Superior temporal gyrus (tissue), 1 donor: ENCODE measurements at regions not wholly inside any gene's neighbourhood (a gene's known extent, or its start where the extent isn't known, plus 50 kb on each side); places are given as distances from the start of the nearest gene placed in this dataset.

Source experiments
- DNase-seq: peaks from one replicate; pipeline ENCODE4 v3.0.0-alpha.2; 2016; ENCODE audit errors: extremely low spot score

DNA sequence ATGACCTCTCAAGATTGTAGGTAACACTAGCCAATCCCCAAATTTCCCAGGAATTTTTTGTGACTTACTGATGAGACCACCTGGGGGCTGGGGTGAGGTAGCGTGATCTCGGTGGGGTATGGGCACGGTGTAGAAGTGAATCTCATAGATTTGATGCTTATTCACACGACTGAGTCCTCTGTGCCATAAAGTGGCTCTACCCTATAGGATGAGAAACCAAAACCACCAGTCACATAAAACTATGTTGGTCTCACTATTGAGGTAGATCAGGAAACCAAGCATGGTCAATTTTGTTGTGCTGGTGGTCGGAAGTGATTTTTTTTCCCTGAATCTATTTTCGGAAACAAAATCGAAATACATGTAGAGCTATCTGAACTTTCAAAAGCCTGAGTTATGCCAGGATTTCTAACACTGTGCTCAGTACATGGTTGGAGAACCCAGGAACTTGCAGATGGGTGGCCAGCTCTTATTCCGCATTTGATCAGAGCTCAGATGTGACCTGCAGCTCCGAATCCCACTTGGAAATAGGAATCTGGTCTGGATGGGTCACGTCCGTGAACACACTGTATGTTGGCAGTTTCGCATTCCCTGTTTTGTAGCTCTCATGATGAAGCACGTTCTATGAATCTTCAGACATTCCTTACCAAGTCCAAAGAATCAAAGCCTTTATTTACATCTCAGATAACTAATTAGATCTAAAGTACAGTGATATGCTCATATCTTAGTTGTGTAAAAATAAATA lies 261.5 kb downstream of the KLF6 start:
- no peak for DNase-seq

DNA sequence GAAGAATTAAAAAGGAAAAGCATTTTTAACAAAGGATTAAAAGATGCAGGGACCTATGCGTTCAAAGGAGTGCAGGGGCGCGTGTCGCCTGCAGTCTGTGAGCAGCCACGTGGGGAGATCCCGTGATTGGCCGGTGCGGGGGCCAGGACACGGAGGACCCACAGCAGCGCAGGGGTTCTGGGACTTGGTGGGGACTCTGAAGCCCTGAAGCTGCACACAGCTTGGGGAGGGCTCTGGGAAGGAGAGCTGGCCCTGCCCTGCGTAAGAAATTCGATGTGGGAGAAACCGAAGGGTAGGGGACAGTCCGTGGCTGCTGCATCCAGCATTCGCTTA lies 268.1 kb downstream of the KLF6 start:
- no peak for DNase-seq

DNA sequence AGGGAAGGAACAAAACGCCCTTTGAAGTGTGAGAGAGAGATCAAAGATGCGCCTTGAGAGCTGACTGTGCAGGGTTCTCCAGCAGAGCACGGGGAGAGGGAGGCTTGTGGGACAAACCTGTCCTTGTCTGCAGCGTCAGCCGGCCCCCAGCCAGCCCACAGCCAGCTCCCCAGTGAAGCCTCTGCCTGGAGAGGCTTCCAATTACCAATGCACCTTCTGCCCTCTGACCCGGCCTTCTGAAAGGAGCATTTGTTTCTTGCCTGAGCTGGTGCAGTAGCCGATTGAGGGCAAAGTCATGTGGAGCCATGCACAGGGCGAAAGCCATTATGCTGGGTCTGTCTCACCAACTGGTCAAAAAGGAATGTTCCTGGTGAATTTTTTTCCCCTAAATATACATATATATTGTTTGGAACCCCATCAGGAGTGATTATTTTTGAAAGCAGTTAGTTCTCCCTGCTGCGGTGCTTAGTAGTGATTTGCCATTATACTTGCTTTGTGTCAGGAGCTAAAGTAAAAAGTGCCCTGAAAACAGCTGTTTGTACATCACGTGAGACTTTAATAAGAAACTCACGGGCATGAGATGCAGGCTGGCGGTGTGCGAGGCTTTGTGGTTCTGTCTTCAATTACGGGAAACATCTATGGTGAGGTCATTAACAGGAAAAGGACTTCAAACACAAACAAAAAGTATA lies 268.6 kb downstream of the KLF6 start:
- DNase-seq: no peak

DNA sequence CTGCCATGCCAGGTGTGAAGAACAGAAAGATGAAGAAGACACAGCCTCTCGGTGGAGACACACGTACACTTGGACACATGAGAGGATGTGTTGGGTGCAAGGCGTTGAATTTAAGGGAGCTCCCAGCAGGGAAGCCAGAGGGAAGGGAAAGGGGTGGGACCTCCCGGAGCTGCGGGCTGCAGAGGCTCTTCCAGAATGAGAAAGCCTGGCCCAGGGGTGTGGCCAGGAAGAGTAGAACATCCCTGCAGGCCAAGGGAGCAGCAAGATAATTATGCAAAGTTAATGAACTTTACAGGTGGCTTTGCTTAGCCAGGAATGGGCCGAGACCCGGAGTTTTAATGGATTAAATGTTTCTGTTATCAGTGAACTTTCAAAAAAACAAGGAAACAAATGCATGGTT lies 270.3 kb downstream of the KLF6 start:
- DNase-seq: no peak

DNA sequence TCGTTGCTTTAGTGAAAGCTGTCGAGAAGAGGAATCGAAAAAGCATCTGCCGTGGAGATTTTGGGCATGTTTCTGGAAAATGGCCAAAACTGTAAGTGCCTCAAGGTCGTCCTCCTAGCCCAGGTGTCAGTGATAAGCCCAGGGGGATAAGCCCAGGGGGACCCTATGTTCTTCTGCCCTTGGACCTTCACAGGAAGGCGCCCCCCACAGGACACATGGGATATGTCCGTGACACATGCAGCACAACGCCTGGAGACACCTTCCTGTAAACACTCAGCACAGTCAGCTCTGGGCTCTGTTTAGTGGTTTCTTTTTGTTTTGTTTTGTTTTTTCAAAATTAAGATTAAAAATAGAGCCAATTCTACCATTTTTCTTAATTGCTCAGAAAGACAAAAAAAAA lies 272.7 kb downstream of the KLF6 start:
- DNase-seq: no peak

DNA sequence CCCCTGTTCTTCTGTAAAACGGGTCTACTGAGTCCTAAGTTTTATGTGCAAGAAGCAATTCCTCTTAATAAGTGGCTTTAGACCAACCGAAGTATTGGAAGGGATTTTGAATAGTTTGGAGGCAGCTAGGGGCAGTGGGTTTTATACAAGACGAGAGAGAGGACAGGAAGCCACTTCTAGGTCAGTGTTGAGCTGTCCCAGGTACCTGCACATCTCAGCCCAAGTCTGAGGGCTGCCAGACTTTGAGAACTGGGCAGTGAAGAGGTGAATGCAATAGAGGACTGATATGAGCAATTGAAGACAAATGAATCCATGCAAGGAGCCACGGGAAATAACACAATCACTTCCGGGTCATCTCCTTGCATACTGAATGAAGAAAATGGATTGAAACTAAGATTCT lies 273.5 kb downstream of the KLF6 start:
- DNase-seq: no peak

DNA sequence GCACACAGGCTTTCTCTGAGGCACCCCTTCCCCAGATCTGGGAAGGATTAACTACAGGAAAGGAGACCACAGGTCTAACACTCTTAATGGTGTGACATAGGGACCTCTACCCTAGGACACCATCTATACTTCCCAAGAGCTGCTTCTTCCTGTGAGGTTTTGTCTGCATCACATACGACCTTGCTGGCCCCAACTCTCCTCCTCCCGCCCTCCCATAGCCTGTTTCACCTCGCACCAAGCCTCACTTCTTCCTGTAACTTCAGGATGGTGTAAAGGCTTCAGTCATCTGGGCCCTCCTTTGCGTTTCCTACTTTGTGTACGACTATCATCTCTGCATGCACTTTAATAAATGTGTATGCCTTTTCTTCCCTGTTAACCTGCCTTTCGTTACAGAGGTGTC lies 274.3 kb downstream of the KLF6 start:
- DNase-seq: no peak

DNA sequence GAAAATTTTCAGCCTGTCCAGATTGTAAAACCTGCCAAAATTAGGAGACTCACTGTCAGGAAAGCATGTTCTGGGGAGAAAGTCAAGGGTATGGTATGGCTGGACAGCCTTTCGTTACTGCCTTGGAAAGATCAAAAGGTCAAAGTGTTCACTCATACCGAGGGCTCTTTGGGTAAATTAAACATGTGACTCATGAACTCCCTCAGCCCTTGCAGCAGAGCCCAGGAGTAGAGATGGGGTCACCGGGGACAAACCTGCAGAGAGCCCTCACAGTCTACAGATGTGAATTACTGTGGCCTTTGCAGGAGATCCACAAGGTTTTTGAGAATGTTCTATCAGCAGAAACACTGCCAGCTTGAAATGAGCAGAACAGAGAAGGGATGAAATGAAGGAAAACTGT lies 275.7 kb downstream of the KLF6 start:
- DNase-seq: no peak

DNA sequence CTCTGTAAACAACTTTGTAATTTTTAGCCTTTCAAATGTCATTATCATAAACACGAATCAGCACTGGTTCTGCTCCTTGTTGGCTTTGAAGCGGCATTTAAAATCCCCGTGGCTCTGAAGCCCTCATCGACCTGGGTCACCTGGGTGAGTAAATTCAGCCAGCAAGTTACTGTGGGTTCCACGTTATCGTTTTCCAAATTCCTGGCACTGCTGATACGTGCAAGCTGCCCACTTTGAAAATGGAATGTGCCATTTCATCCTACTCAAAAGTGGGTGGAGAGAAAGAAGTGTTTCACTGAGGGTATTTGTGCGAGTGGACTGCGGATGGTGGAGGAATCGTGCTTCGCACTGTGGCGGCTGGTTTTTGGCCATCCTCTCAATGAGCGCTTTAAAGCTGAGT lies 281.7 kb downstream of the KLF6 start:
- no peak for DNase-seq

DNA sequence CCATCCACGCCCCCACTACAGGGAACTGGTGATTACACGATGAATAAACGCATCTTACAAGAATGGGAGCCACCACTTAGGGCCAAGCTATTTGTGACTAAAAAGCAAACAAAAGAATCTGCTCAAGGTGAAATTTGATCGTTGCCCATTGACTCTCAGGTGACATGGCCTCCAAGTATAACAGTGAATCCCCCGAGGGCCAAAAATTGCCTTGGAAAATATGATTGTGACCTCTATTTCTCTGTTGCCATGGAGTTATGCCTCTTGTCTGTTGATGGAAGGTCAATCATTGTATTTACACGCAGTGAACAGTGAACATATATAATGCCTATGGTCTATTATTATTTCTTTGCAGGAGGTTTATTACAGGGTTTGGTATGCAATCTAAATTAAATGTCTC lies 282.3 kb downstream of the KLF6 start:
- DNase-seq: no peak

DNA sequence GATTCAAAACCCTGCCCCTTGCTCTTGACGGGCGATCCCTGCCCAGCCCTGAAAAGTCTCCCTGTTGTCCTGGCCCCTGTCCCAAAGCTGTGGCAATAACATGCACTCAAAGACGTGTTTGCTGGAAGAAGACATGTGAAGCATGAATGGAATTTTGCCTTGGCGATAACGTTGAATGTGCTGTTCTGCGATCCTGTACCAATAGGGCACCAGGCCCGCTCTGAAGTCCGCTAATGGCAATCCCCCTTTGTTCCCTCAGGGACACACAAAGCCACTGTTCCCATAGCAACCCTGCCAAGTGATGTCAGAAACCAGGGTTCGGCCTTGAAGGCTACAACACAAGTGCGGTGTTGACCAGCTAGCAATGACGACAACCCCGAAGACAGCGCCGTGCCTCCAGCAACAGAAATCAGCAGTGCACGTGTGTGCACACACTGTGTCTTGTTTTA lies 284.6 kb downstream of the KLF6 start:
- DNase-seq: peak; percentile 83

DNA sequence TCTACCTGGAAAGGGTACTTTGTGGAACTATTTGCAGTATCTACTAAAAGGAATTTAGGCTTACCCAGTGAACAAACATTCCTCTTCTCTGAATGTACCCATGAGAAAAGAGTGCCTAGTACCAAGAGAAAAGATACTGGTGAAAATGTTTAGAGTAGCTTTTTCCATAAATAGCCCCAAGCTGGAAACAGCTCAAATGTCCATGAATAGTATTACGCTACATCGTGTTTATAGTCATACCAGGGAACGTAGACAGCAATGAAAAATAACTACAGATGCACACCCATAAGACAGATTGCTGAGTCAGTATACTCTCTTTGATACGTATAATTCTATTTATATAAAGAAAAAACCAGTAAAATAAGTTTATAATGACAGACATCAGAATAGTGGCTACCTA lies 285.9 kb downstream of the KLF6 start:
- no peak for DNase-seq

DNA sequence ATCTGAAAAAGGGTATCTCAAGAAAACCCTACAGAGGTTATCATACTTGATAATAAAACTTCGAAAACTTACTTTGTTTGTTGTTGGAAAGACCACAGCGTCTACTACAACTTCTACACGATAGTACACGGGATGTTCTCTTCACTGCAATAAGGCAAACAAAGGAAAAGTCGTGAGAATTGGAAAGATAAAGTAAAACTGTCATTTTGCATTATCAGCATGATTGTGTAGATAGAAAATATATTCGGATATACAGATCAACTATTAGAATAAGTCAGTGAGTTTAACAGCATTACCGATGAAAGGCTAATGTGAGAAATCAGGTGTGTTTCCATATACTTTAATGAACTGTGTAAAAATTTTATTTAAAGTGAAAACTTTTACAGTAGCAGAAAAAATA lies 287.4 kb downstream of the KLF6 start:
- no peak for DNase-seq

DNA sequence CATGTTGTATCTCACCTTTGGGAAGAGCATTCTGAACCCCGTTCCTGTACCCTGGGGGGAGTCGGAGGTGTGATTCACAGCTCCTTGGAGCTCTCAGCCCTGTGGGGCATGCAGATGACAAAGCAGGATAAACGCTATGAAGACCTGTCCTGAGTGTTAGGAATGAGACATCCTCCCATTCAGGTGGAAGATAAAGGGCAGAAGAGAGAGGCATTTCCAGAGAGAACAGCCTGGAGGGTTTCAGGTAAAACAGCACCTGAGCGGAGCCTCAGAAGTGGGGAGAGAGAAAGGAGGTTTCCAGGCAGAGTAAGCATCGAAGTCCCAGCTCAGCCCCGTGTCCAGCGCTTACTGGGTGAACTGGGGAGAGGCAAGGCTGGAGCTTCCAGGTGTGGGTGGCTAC lies 288.9 kb downstream of the KLF6 start:
- DNase-seq: no peak

DNA sequence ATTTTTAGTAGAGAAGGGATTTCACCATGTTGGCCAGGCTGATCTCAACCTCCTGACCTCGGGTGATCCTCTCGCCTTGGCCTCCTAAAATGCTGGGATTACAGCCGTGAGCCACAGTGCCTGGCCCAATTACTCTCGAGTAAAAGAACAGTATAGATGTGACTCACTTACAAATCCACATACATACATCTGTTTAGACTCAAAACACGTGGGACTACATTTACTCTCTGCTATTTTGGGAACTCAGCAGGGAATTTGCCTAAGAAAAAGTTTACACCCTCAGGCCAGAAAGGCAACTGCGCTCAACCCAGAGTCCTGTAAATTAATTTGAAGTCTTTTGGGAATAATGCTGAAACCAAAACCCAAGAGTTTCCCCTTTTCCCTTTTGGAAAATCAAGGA lies 289.7 kb downstream of the KLF6 start:
- no peak for DNase-seq

DNA sequence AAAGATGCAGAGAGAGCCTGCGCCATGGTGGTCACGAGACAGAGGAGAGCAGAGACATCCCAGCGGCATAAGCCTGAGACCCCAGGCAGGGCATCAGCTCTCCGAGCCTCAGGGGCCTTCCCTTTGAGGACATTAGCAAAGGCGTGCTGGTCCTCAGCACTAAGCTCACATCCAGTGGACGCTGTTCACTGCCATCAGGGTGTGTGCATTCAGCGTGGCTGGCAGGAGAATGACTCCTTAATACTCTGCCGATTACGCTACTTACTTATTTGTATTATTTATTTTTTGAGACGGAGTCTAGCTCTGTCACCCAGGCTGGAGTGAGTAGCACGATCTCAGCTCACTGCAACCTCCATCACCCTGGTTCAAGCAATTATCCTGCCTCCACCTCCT lies 290.2 kb downstream of the KLF6 start:
- no peak for DNase-seq

DNA sequence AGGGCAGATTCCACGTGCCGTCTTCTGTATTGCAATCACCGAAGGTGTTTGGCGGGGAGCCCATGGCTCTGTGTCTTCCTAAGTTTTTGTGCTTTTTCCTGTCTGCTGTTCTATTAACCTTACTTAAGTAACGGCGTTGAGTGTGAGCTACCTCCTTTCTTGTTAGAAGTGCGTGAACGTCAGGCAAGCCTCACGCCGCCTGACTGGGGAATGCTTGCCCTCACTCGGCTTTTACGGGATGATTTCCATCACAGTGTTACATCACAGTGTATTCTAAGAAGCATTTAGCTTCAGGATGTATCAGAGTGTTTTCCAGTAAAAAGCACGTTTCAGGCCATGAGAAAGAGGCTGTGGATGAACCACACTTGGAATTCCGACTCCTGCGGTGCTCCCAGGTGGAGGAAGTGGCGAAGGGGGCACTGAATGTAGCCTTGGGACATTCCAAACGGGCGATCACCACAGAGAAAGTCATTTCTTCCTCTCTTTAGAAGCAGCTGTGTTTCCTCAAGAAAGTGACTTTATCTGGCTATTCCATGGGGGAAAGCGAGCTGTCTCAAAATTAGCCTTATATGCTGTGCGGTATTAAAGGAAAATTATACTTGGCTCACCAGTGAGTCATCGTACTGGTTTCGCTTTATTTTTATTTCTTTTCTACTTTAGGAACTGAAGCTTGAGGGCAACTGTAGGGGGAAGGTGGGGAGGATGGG lies 290.7 kb downstream of the KLF6 start:
- no peak for DNase-seq

DNA sequence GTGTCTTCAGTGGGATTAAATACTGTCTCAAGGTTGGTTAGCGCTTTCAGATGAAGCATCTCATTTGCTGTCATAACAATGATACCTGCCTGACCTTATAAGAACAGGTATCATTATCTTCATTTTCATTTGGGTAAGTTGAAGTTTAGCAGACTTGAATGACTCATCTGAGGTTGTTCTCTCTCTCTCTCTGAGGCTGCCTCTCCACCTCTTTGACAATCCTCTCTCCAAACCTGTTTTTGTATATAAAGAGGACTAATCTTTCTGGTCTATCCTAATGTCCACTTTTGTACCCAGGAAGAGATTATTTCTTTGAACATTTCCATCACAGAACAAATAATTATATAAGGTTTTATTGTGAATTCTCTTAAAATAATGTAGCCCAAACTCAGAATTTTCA lies 291.4 kb downstream of the KLF6 start:
- DNase-seq: no peak

DNA sequence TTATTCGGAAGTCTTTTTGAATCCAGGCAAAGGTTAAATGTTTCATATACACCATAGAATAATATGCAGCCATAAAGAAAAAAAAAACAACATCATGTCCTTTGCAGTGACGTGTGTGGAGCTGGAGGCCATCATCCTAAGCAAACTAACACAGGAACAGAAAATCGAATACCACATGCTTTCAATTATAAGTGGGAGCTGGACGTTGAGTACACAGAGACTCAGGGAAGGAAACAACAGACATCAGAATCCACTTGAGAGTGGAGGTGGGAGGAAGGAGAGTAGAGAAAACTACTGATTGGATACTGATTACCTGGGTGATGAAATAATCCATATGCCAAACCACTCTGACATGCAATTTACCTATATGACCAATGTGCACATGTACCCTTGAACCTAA lies 293.4 kb downstream of the KLF6 start:
- no peak for DNase-seq

DNA sequence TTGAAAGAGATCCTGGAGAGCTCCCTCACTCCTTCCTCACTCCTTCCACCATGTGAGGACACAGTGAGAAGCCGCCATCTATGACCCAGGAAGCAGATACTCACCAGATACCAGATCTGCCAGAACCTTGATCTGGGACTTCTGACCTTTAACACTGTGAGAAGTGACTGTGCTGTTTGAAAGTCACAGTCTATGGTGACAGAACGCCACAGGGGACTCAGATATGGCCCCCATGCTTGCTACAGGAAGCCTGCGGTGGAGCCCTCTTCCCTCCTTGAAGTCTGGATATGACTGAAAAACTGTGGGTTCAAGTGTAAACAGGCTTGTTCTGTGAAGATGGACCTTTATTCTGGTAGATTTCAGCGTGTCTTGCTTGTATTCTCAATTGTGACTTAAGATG lies 297.8 kb downstream of the KLF6 start:
- no peak for DNase-seq

DNA sequence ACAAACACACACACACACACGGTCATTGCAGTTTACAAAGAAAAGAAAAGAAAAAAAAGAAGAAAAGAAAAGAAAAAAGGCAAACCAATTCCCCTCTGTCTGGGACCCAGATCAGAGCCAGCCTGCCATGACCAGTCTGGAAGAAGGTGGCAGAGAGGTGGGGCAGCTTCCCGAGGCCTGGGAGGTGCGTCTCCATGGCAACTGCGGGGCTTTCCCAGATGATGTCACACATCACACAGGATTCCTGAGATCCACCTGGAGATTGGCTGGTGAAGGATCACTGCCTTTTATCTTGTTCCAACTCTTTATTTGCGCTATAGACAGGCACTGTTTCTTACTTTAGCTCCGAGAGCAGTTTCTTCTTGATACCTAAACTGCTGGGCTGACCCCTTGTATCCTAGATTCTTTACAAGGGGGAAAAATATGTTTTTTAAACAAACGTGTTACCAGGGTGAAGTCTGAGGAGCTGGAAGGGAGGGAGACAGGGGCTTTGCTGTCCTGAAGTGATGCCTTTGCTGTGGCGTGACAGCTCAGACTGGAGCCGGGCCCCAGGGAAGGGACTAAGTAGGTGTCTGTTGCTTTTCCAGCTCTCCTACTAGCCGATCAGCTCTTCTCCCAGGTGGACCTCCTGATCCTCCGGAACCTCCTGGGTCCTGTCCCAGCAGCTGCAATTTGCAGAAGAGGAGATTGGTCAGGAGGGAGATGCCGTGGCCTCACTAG lies 298.5 kb downstream of the KLF6 start:
- no peak for DNase-seq

DNA sequence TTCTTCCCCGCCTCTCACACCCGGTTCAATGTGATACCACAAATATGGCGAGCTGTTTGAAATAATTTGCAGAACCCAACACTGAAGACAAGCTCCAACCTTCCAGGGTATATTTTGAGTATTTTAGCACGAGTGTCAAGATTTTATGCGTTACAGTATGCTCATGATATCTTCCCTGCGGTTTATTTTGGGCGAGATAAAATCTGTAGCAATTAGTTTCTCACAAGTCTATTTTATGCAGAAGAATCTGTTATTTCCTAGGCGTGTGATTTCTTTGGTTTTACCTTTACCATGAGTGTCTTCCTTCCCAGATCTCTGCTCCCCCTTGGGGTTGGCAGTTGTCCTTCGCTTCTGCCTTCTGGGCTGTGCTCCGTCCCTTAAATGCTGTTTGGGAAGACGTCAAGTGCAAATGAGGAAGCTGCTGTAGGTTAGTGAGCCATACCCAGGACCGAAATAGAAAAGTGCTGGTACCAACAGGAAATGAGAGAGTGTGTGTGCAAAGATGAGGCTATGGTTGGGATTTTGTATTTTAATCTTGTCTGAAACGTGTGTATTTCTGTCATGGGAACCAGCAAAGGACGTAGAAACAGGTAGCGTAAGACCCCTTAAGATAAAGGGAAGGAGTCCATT lies 299.8 kb downstream of the KLF6 start:
- peak; percentile 45 for DNase-seq
